IMR-90 (cell line): ENCODE measurements at regions not wholly inside any gene's neighbourhood (a gene's known extent, or its start where the extent isn't known, plus 50 kb on each side); places are given as distances from the start of the nearest gene placed in this dataset.
"Not testable (repeated sequence)": the region's sequence is repeated elsewhere in the genome, so short reads cannot be mapped to it uniquely, and the experiment has no call there.

Experiments
- ATAC-seq: fragments of 200-7000 bp; cut with Tn5 transposase; 2 replicates; pipeline ENCODE4 v1.9.1; 2020; ENCODE audit warnings: low read depth, mild to moderate bottlenecking, moderate library complexity
- BruUV-seq: library from RNA; stranded (reverse); fragments of 400-500 nt; replicated peaks from 2 replicates; lab custom pipeline; 2021; lab: Mats Ljungman, UMichigan
- CTCF ChIA-PET: fragments of 300-600 bp; formaldehyde crosslinking; extraction: SDS; loops from one replicate; lab custom pipeline; 2021; ENCODE audit warnings: antibody characterized with exemption; lab: Yijun Ruan, JAX
- POLR2A ChIA-PET: fragments of 300-600 bp; sonication (Branson Sonifier 250); formaldehyde crosslinking; loops from one replicate; lab custom pipeline; 2022; ENCODE audit warnings: antibody characterized with exemption; ENCODE audit not compliant: unreplicated experiment; lab: Charles Lee
- DNase-seq: peaks from one replicate; pipeline ENCODE4 v3.0.0; 2013
- H2AFZ ChIP-seq: replicated peaks from 2 replicates; pipeline ENCODE3; 2013; ENCODE audit warnings: low read length, mild to moderate bottlenecking; ENCODE audit not compliant: poor library complexity
- H2AK5ac ChIP-seq: 2 replicates; pipeline ENCODE4 v1.6.1; 2013; ENCODE audit warnings: low read depth, low read length, inconsistent platforms
- H2AK9ac ChIP-seq: replicated peaks from 2 replicates; pipeline ENCODE3; 2013; ENCODE audit warnings: mild to moderate bottlenecking, low read depth, low read length, moderate library complexity; ENCODE audit not compliant: poor library complexity
- H2BK120ac ChIP-seq: 2 replicates; pipeline ENCODE4 v1.6.1; 2013; ENCODE audit warnings: low read depth, low read length, inconsistent platforms
- H2BK15ac ChIP-seq: 3 replicates; pipeline ENCODE4 v1.6.1; 2013; ENCODE audit warnings: low read depth, low read length, inconsistent platforms
- H2BK20ac ChIP-seq: 2 replicates; pipeline ENCODE4 v1.6.1; 2013; ENCODE audit warnings: low read depth, mild to moderate bottlenecking, inconsistent platforms, low read length, moderate library complexity
- H2BK5ac ChIP-seq: 2 replicates; pipeline ENCODE4 v1.6.1; 2013; ENCODE audit warnings: mild to moderate bottlenecking, low read depth, low read length, inconsistent platforms; ENCODE audit not compliant: poor library complexity, severe bottlenecking
- H3K14ac ChIP-seq: replicated peaks from 2 replicates; pipeline ENCODE4 v1.6.1; 2013; ENCODE audit warnings: low read depth, low read length, inconsistent platforms
- H3K18ac ChIP-seq: 2 replicates; pipeline ENCODE4 v1.6.1; 2013; ENCODE audit warnings: low read depth, low read length, control low read depth
- H3K23ac ChIP-seq: 2 replicates; pipeline ENCODE4 v1.6.1; 2013; ENCODE audit warnings: low read depth, low read length, inconsistent platforms
- H3K27ac ChIP-seq: 2 replicates; pipeline ENCODE4 v1.5.1; 2013; ENCODE audit warnings: mild to moderate bottlenecking, control low read depth, low read length; ENCODE audit not compliant: insufficient read depth
- H3K27me3 ChIP-seq: 2 replicates; pipeline ENCODE4 v1.6.1; 2013; ENCODE audit warnings: low read length; ENCODE audit not compliant: control insufficient read depth, insufficient read depth
- H3K36me3 ChIP-seq: 2 replicates; pipeline ENCODE4 v1.6.1; 2013; ENCODE audit warnings: low read length, mixed read lengths; ENCODE audit not compliant: control insufficient read depth, insufficient read depth
- H3K4ac ChIP-seq: 2 replicates; pipeline ENCODE4 v1.6.1; 2013; ENCODE audit warnings: low read depth, low read length, inconsistent platforms
- H3K4me1 ChIP-seq: 2 replicates; pipeline ENCODE4 v1.6.1; 2013; ENCODE audit warnings: low read length, mixed read lengths; ENCODE audit not compliant: control insufficient read depth, insufficient read depth
- H3K4me2 ChIP-seq: 2 replicates; pipeline ENCODE4 v1.6.1; 2013; ENCODE audit warnings: low read depth, mild to moderate bottlenecking, control low read depth, low read length, moderate library complexity
- H3K4me3 ChIP-seq: 2 replicates; pipeline ENCODE4 v1.5.1; 2013; ENCODE audit warnings: low read depth, mild to moderate bottlenecking, control low read depth, low read length, moderate library complexity; ENCODE audit not compliant: insufficient read depth
- H3K56ac ChIP-seq: 2 replicates; pipeline ENCODE4 v1.6.1; 2013; ENCODE audit warnings: low read length, inconsistent platforms; ENCODE audit not compliant: insufficient read depth; ENCODE audit errors: extremely low read depth
- H3K79me1 ChIP-seq, 2 experiments: 2 replicates each; pipeline ENCODE4 v1.6.1; 2013; ENCODE audit warnings: low read length in 2 of 2, inconsistent platforms in 1 of 2, low read depth in 1 of 2
- H3K9ac ChIP-seq: 2 replicates; pipeline ENCODE4 v1.6.1; 2013; ENCODE audit warnings: low read depth, low read length, control low read depth
- H3K9me1 ChIP-seq: 2 replicates; pipeline ENCODE4 v1.6.1; 2013; ENCODE audit warnings: low read length, inconsistent platforms; ENCODE audit not compliant: insufficient read depth
- H3K9me3 ChIP-seq: 2 replicates; pipeline ENCODE4 v1.6.1; 2013; ENCODE audit warnings: low read length; ENCODE audit not compliant: control insufficient read depth, insufficient read depth
- H4K20me1 ChIP-seq: 2 replicates; pipeline ENCODE4 v1.6.1; 2013; ENCODE audit warnings: low read length, inconsistent platforms; ENCODE audit not compliant: insufficient read depth
- H4K5ac ChIP-seq: 2 replicates; pipeline ENCODE4 v1.6.1; 2013; ENCODE audit warnings: mild to moderate bottlenecking, low read depth, low read length, control low read depth
- H4K8ac ChIP-seq, 2 experiments: 2 replicates each; pipeline ENCODE4 v1.6.1; 2013; ENCODE audit warnings: low read depth in 2 of 2, low read length in 2 of 2, control low read depth in 1 of 2, inconsistent platforms in 1 of 2
- H4K91ac ChIP-seq: 2 replicates; pipeline ENCODE4 v1.6.1; 2013; ENCODE audit warnings: low read depth, low read length, inconsistent platforms; ENCODE audit not compliant: insufficient read depth
- WGBS, 2 experiments: methylation state at CpG; one replicate each; pipeline versions ENCODE4 v1.1.5 to v1.1.7; 2013; ENCODE audit warnings: missing lambda C conversion rate in 2 of 2; ENCODE audit not compliant: insufficient read length in 1 of 2; ENCODE audit errors: extremely low coverage in 2 of 2; 5-methylcytosine and 5-hydroxymethylcytosine counted together
- dilution Hi-C: fragments of 300-500 bp; cut with HindIII; formaldehyde crosslinking; loops from one replicate; pipeline ENCODE4 v1.14.3; 2018; ENCODE audit warnings: low sequenced_read_pairs; ENCODE audit not compliant: unreplicated experiment
- in situ Hi-C: fragments of 300-500 bp; cut with MboI; formaldehyde crosslinking; loops from 3 replicates; pipeline ENCODE4 v1.14.3; 2019; ENCODE audit warnings: low sequenced_read_pairs, inconsistent platforms, mixed read lengths
- intact Hi-C: fragments of 100-400 bp; cut with micrococcal nuclease; formaldehyde crosslinking; loops from 2 replicates; pipeline ENCODE4 v1.10.0; 2022

- H3K23ac ChIP-seq, H4K91ac ChIP-seq, in situ Hi-C loops, DNase-seq, H3K4me1 ChIP-seq, BruUV-seq, H4K5ac ChIP-seq, H3K27me3 ChIP-seq, H3K14ac ChIP-seq, H3K79me1 ChIP-seq, intact Hi-C loops, H2BK20ac ChIP-seq, H2AK5ac ChIP-seq, H3K36me3 ChIP-seq, H3K4me3 ChIP-seq, H3K9me3 ChIP-seq, ATAC-seq, H4K20me1 ChIP-seq, H3K56ac ChIP-seq, H3K4ac ChIP-seq, H3K18ac ChIP-seq, H3K4me2 ChIP-seq, H2AK9ac ChIP-seq, H2BK5ac ChIP-seq, H2AFZ ChIP-seq, H3K27ac ChIP-seq, H2BK15ac ChIP-seq, POLR2A ChIA-PET, H2BK120ac ChIP-seq, H4K8ac ChIP-seq, dilution Hi-C loops, H3K9ac ChIP-seq, CTCF ChIA-PET, H3K9me1 ChIP-seq: not testable (repeated sequence)
- no CpG with 5 or more reads among the region's 1 CpG for WGBS, 2 experiments
These were observed 367.8 kb upstream of the DPPA4 start for GRCh38 chr3:109705133-109705532.
